ENCODE measurements at regions not wholly inside any gene's neighbourhood (a gene's known extent, or its start where the extent isn't known, plus 50 kb on each side); places are given as distances from the start of the nearest gene placed in this dataset.

DNA sequence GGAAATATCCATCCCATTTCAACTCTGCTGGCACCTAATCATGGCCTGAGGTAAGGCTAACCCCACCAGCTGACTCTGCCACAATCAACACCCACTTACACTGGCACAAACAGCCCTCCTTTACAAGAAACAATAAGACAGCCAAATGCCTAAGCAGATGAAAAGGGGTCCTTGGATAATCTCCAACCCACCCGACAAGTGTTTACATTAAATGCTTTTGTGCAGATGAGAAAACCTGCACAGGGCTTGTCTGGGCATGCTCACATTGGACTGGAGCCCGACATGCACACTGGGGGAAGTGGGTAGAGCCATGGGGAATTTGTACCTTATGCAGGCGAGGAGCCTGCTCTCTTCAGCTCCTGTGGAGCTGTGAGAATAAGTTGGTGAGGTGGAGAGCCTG, 138.9 kb upstream of the ITM2A start:
- TF ChIP-seq JUND (IDR thresholded peaks at IDR 0.05), result no peak
- no peak for TF ChIP-seq CTCF (IDR thresholded peaks at IDR 0.05 in 2 of 3, conservative IDR thresholded peaks at IDR 0.05 in 1 of 3; ENCODE audit: borderline replicate concordance in 1 of 3, insufficient read depth in 1 of 3, low read depth in 2 of 3, low read length in 2 of 3)
- no peak for TF ChIP-seq SP1 (IDR thresholded peaks at IDR 0.05; ENCODE audit: low read depth)
- TF ChIP-seq POLR2A (IDR thresholded peaks at IDR 0.05; ENCODE audit: borderline replicate concordance, extremely low read depth, insufficient read depth, insufficient read length), result no peak
- TF ChIP-seq CEBPB (IDR thresholded peaks at IDR 0.05; ENCODE audit: low read depth), result no peak
- no peak for TF ChIP-seq POLR2AphosphoS5 (IDR thresholded peaks at IDR 0.05; ENCODE audit: low read depth, low read length)
- TF ChIP-seq ZNF274 (IDR thresholded peaks at IDR 0.05; ENCODE audit: low read depth, low read length), result no peak
